Right lobe of liver (tissue), 6 donors: ENCODE measurements at regions not wholly inside any gene's neighbourhood (a gene's known extent, or its start where the extent isn't known, plus 50 kb on each side); places are given as distances from the start of the nearest gene placed in this dataset.
A peak's percentile ranks its signal among the peaks of the same experiment; 100 is the strongest.
"Not testable (repeated sequence)": the region's sequence is repeated elsewhere in the genome, so short reads cannot be mapped to it uniquely, and the experiment has no call there.

Experiments
- ATAC-seq, 4 donors: fragments of 200-7000 bp; cut with Tn5 transposase; one replicate each; pipeline ENCODE4 v1.9.1; 2020; ENCODE audit warnings: mild to moderate bottlenecking in 4 of 4, moderate library complexity in 4 of 4
- DNase-seq, 3 donors: peaks; one replicate each; pipeline ENCODE4 v3.0.0-alpha.2; 2020
- H3K27ac ChIP-seq, 3 donors: fragments of 200-600 bp; one replicate each; pipeline ENCODE4 v1.8.0; 2022
- H3K27me3 ChIP-seq, 2 donors: fragments of 200-600 bp; one replicate each; pipeline ENCODE4 v1.8.0; 2022
- H3K36me3 ChIP-seq, 4 donors: fragments of 200-600 bp; sonication (generic) in 1 of 4; one replicate each; pipeline versions ENCODE4 v1.5.1 to v1.8.0; 2017 to 2022; ENCODE audit warnings: control low read depth in 1 of 4
- H3K4me1 ChIP-seq, 4 donors: fragments of 200-600 bp; sonication (generic) in 1 of 4; one replicate each; pipeline versions ENCODE4 v1.5.1 to v1.8.0; 2017 to 2022; ENCODE audit warnings: control low read depth in 1 of 4
- H3K4me3 ChIP-seq, 3 donors: fragments of 200-600 bp; one replicate each; pipeline ENCODE4 v1.8.0; 2022
- H3K9me3 ChIP-seq, 4 donors: fragments of 200-600 bp; sonication (generic) in 1 of 4; one replicate each; pipeline versions ENCODE4 v1.5.1 to v1.8.0; 2017 to 2022; ENCODE audit warnings: control low read depth in 1 of 4
- POLR2A ChIP-seq: fragments of 450-650 bp; IDR thresholded peaks from one replicate; pipeline ENCODE4 v1.6.1; 2017; ENCODE audit warnings: antibody characterized with exemption, mild to moderate bottlenecking
- WGBS: methylation state at CpG from one replicate; pipeline ENCODE4 v1.1.6; 2018; ENCODE audit warnings: low coverage, low lambda C conversion rate; ENCODE audit not compliant: insufficient coverage; ENCODE audit errors: missing lambda C conversion rate; 5-methylcytosine and 5-hydroxymethylcytosine counted together
- intact Hi-C, 2 donors: fragments of 100-400 bp; cut with DNase I; formaldehyde crosslinking; loops; one replicate each; pipeline versions ENCODE4 v1.11.2 to v1.14.1; 2022
- TF ChIP-seq, protein P1 (sequence below), 4 donors: fragments of 200-600 bp in 3 of 4; fragments of 450-650 bp in 1 of 4; IDR thresholded peaks; one replicate each; pipeline versions ENCODE4 v1.5.1 to v1.8.0; 2016 to 2022; ENCODE audit warnings: antibody characterized with exemption in 4 of 4, mild to moderate bottlenecking in 2 of 4
- donor health status: DM: no; HTN: yes; CAD: no.
- donor health status: DM: no; HTN: no; CAD: no.
- donor health status: DM: no; HTN: no; CAD: no.
- donor health status: DM: no; HTN: yes; CAD: no.
- donor health status: DM: no; HTN: yes; CAD: no.

DNA sequence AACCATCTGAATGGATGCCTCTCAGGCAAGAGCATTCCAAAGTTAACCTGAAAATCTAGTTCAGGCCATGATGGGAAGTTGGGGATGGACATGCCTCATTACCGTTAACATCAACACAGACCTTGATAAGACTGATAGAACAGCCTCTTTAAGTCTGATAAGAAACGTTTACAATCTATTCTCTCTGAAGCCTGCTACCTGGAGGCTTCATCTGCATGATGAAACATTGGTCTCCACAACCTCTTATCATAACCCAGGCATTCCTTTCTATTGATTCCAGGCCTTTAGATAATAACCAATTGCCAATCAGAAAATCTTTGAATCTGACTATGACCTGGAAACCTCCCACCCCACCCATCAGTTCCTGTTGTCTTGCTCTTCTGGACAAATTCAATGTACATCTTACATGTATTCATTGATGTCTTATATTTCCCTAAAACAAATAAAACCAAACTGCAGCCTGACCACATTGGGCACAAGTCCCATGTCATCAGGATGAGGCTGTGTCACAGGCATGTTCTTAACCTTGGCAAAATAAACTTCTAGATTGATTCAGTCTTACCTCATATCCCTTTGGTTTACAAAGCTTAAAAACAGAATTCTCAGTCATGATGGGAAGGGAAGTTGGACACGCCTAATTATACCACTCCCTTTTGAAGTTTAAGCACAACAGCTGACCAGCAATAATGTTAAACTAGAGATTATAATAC is 843.8 kb upstream of the SPRY2 start:
- intact Hi-C loops, result no loop called here
- Histone ChIP-seq H3K27me3 (no peaks in the 10 kb centered on the region), H3K9me3 (no peaks in the 10 kb centered on the region), H3K36me3 (no peaks in the 10 kb centered on the region), H3K27ac (no peak overlapping the region), H3K4me3 (no peak overlapping the region), H3K4me1 (no peaks in the 10 kb centered on the region)
- no peak for ATAC-seq
- 54% methylated on average over 3 of the region's 3 CpGs for WGBS
- no peak for TF ChIP-seq POLR2A
- TF ChIP-seq, protein P1, sequence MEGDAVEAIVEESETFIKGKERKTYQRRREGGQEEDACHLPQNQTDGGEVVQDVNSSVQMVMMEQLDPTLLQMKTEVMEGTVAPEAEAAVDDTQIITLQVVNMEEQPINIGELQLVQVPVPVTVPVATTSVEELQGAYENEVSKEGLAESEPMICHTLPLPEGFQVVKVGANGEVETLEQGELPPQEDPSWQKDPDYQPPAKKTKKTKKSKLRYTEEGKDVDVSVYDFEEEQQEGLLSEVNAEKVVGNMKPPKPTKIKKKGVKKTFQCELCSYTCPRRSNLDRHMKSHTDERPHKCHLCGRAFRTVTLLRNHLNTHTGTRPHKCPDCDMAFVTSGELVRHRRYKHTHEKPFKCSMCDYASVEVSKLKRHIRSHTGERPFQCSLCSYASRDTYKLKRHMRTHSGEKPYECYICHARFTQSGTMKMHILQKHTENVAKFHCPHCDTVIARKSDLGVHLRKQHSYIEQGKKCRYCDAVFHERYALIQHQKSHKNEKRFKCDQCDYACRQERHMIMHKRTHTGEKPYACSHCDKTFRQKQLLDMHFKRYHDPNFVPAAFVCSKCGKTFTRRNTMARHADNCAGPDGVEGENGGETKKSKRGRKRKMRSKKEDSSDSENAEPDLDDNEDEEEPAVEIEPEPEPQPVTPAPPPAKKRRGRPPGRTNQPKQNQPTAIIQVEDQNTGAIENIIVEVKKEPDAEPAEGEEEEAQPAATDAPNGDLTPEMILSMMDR (IDR thresholded peaks at IDR 0.05), result no peak
- no peak for DNase-seq

DNA sequence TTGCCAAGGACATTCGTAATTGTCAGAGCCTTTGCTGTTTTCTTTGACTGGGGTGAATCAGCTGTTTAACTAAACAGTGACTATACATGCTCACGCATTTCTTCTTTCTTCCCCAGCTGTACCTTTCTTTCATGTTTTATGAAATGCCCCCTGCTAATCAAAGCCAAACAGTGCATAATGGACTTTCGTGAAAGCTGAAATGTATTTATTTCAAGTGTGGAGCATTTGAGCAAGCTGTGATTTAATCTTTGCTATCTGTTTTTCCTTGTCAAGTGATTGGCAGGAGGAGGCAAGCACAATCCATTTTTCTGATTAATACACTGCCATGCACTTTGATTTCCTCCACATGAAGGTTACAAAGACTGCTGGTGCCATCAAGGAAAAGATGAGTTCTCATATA is 831.7 kb upstream of the SPRY2 start:
- H3K4me3 ChIP-seq, result no peak overlapping the region
- intact Hi-C loops, result no loop called here
- TF ChIP-seq, protein P1 (IDR thresholded peaks at IDR 0.05), result no peak
- no peak for TF ChIP-seq POLR2A

DNA sequence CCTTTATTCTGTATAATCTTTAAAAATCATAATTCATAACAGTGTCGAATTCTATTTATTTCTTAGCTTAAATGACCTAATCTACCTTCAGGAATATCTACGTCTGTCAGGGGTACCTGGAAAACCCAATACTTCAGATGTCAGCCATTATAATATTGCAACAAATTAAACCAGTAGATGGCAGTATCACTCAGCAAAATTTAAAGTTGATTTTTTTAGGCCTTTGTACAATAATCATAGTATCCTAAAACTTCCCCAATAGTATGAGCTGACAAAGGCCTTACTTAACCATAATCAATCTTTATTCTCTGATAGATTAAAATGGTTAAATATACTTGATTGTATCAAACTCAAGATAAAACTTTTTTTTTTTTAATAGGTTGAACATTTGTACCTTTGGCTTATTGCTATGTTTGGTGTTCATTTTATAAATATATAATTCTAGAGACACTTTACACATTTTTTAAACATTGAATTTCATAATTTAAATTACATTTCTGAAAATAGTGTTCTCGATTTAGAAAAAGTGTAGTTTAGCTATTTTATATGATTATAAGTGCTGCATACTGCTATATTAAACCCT is 830.2 kb upstream of the SPRY2 start:
- no peaks in the 10 kb centered on the region for H3K27me3 ChIP-seq
- peak; percentile 32 to 59 (median 48) for ATAC-seq
- 11% methylated on average over 3 of the region's 3 CpGs for WGBS
- no peak overlapping the region for H3K4me3 ChIP-seq
- DNase-seq, result no peak
- intact Hi-C loops, result no loop called here
- H3K4me1 ChIP-seq, result no peaks in the 10 kb centered on the region
- no peak overlapping the region for H3K27ac ChIP-seq
- no peaks in the 10 kb centered on the region for H3K9me3 ChIP-seq
- H3K36me3 ChIP-seq, result no peaks in the 10 kb centered on the region
- TF ChIP-seq, protein P1 (IDR thresholded peaks at IDR 0.05), result peak in 3 of 4 donors; percentile 50 to 68 (median 62)
- TF ChIP-seq POLR2A, result no peak

More for the DNA sequence above, 831.7 kb upstream of the SPRY2 start:
- no peaks in the 10 kb centered on the region for H3K36me3 ChIP-seq
- DNase-seq (no peak), ATAC-seq (no peak)
- no peaks in the 10 kb centered on the region for H3K27me3 ChIP-seq
- no peak overlapping the region for H3K27ac ChIP-seq
- WGBS, result 60% methylated on average over 3 of the region's 3 CpGs
- no peaks in the 10 kb centered on the region for H3K9me3 ChIP-seq
- H3K4me1 ChIP-seq, result no peaks in the 10 kb centered on the region

DNA sequence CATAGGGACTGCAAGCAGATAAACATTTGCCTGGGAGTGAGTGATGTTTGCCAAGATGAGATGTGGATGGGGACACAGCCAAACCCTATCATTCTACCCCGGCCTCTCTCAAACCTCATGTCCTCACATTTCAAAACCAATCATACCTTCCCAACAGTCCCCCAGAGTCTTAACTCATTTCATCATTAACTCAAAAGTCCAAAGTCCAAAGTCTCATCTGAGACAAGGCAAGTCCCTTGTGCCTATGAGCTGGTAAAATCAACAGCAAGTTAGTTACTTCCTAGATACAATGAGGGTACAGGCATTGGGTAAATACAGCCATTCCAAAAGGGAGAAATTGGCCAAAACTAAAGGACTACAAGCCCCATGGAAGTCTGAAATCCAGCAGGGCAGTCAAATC is 822.9 kb upstream of the SPRY2 start:
- intact Hi-C loops, H3K27ac ChIP-seq, ATAC-seq, H3K36me3 ChIP-seq, H3K9me3 ChIP-seq, DNase-seq, H3K4me3 ChIP-seq, H3K4me1 ChIP-seq, H3K27me3 ChIP-seq: not testable (repeated sequence)
- 20% methylated on average over 1 of the region's 1 CpG for whole genome bisulfite sequencing

DNA sequence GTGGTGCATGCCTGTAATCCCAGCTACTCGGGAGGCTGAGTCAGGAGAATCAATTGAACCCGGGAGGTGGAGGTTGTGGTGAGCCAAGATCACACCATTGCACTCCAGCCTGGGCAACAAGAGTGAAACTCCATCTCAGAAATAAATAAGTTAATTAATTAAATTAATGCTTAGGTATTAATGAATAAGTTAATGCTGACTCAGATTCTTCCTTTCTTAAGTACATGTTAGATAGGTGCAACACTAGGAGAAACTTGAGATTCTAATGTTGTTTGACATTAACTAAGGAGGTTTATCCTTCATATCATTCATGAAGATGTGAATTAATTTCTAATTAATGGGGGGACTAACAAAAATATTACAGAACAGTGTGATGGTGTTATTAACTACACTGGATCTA is 812.6 kb upstream of the SPRY2 start:
- H3K36me3 ChIP-seq, result no peaks in the 10 kb centered on the region
- no peak for DNase-seq
- no peak overlapping the region for H3K27ac ChIP-seq
- intact Hi-C loops, result no loop called here
- H3K27me3 ChIP-seq, result no peaks in the 10 kb centered on the region
- H3K4me1 ChIP-seq, result no peaks in the 10 kb centered on the region
- no peak for ATAC-seq
- H3K9me3 ChIP-seq, result no peaks in the 10 kb centered on the region
- TF ChIP-seq, protein P1 (IDR thresholded peaks at IDR 0.05), result no peak
- no peak for TF ChIP-seq POLR2A
- 89% methylated on average over 2 of the region's 2 CpGs for WGBS
- no peak overlapping the region for H3K4me3 ChIP-seq
